OCI-LY1 (cell line): ENCODE measurements at regions not wholly inside any gene's neighbourhood (a gene's known extent, or its start where the extent isn't known, plus 50 kb on each side); places are given as distances from the start of the nearest gene placed in this dataset.

Experiments used
- H2AFZ ChIP-seq: fragments of 200-600 bp; sonication (generic), shearing (Covaris generic); 2 replicates; pipeline ENCODE4 v1.6.0; 2014; ENCODE audit warnings: antibody characterized with exemption, mild to moderate bottlenecking, low read length
- H3F3A ChIP-seq: fragments of 200-600 bp; sonication (generic), shearing (Covaris generic); 2 replicates; pipeline ENCODE4 v1.6.0; 2014; ENCODE audit warnings: mild to moderate bottlenecking, antibody characterized with exemption, low read length, moderate library complexity; ENCODE audit not compliant: insufficient read depth
- H3K27ac ChIP-seq: fragments of 200-600 bp; sonication (generic); 2 replicates; pipeline ENCODE4 v1.5.1; 2014; ENCODE audit warnings: low read length, mixed run types, mild to moderate bottlenecking, low read depth; ENCODE audit not compliant: poor library complexity, severe bottlenecking
- H3K27me3 ChIP-seq: fragments of 200-600 bp; sonication (generic); 2 replicates; pipeline ENCODE4 v1.6.0; 2014; ENCODE audit warnings: antibody characterized with exemption, mild to moderate bottlenecking, low read length, moderate library complexity; ENCODE audit not compliant: insufficient read depth
- H3K36me3 ChIP-seq: fragments of 200-600 bp; sonication (generic); 2 replicates; pipeline ENCODE4 v1.6.1; 2014; ENCODE audit warnings: mild to moderate bottlenecking, antibody characterized with exemption, low read length, moderate library complexity, mixed read lengths; ENCODE audit not compliant: insufficient read depth
- H3K4me1 ChIP-seq: fragments of 200-600 bp; sonication (generic); 2 replicates; pipeline ENCODE4 v1.5.1; 2014; ENCODE audit warnings: mild to moderate bottlenecking, low read length, moderate library complexity; ENCODE audit not compliant: insufficient read depth, severe bottlenecking
- H3K4me2 ChIP-seq: fragments of 200-600 bp; sonication (generic), shearing (Covaris generic); 2 replicates; pipeline ENCODE4 v1.6.1; 2014; ENCODE audit warnings: low read length
- H3K4me3 ChIP-seq: fragments of 200-600 bp; sonication (generic); 2 replicates; pipeline ENCODE4 v1.5.1; 2014; ENCODE audit warnings: low read length, low read depth, mild to moderate bottlenecking, mixed read lengths; ENCODE audit not compliant: poor library complexity, severe bottlenecking
- H3K79me2 ChIP-seq: fragments of 200-600 bp; shearing (Covaris generic); 2 replicates; pipeline ENCODE4 v1.6.1; 2016; ENCODE audit warnings: mixed run types, low read length, mixed read lengths; ENCODE audit not compliant: insufficient read depth
- H3K9ac ChIP-seq: fragments of 200-600 bp; sonication (generic), shearing (Covaris generic); 2 replicates; pipeline ENCODE4 v1.6.1; 2014; ENCODE audit warnings: mild to moderate bottlenecking, low read length, mixed read lengths
- H3K9me2 ChIP-seq: fragments of 200-600 bp; sonication (generic), shearing (Covaris generic); 2 replicates; pipeline ENCODE4 v1.6.1; 2014; ENCODE audit warnings: low read depth, mild to moderate bottlenecking, low read length, mixed read lengths
- H3K9me3 ChIP-seq: fragments of 200-600 bp; shearing (Covaris generic); 2 replicates; pipeline ENCODE4 v1.6.1; 2014; ENCODE audit warnings: low read length, mixed read lengths
- H4K20me1 ChIP-seq: fragments of 200-600 bp; sonication (generic), shearing (Covaris generic); 2 replicates; pipeline ENCODE4 v1.6.0; 2016; ENCODE audit warnings: mild to moderate bottlenecking, low read length; ENCODE audit not compliant: insufficient read depth
- CTCF ChIP-seq: fragments of 200-600 bp; sonication (generic), shearing (Covaris generic); IDR thresholded peaks from 2 replicates; pipeline ENCODE4 v1.5.1; 2017; ENCODE audit warnings: mild to moderate bottlenecking, antibody characterized with exemption, low read length, moderate library complexity, mixed read lengths
- EZH2 ChIP-seq: fragments of 200-600 bp; sonication (generic), shearing (Covaris generic); IDR thresholded peaks from 2 replicates; pipeline ENCODE4 v1.8.0; 2017; ENCODE audit warnings: borderline replicate concordance, mixed run types, mild to moderate bottlenecking, antibody characterized with exemption, low read length, moderate library complexity, mixed read lengths

DNA sequence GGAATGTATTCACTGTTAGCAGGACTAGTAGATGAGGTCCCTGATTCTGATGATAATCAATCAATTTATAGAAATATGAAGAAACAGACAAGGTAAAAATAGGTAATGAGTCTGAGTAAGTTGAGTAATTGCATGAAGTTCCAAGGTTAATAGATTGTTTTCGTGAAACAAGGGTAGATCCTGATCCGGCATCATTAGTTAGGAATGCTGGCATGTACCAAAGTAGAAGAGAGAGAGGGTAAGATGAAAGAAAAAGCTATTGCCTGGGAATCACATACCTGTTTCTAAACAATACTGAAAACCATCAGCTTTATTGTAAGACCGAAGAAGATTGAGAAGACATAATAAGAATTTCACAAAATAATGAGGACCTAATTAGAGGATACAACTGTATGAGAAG lies 118.1 kb upstream of the ARPP21 start:
- Histone ChIP-seq H3K27ac (no peak overlapping the region), H3K4me3 (no peak overlapping the region), H3K9me2 (no peaks in the 10 kb centered on the region), H3K27me3 (no peaks in the 10 kb centered on the region), H3K9me3 (no peaks in the 10 kb centered on the region), H3K9ac (no peak overlapping the region), H4K20me1 (no peaks in the 10 kb centered on the region), H2AFZ (no peak overlapping the region), H3K79me2 (no peaks in the 10 kb centered on the region), H3K4me1 (peaks cover 15% of the 10 kb centered on the region), H3K36me3 (no peaks in the 10 kb centered on the region), H3K4me2 (no peak overlapping the region), H3F3A (no peaks in the 10 kb centered on the region)
- TF ChIP-seq CTCF (no peak), EZH2 (no peak)

DNA sequence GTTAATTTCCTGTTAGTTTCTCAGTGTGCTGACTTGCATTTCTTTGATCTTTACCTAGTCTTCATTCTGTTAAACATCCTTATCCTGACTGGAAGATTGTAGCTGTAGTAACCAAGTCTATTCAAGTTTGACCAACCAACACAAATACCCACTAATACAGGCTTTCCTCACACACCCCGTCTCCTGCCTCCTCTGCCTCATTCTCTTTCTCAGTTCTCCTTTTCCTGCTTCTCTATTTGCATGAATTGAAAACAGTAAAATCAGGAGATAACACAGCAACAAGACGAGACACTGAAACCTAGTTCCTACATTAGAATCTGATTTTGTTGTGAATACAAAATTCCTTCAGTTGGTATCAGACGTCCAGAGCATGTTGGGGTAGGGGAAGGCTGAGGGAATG lies 116.9 kb upstream of the ARPP21 start:
- no peaks in the 10 kb centered on the region for H3K9me2 ChIP-seq
- TF ChIP-seq EZH2 (no peak), CTCF (no peak)
- H3K4me1 ChIP-seq, result peaks cover 15% of the 10 kb centered on the region
- H3K27ac ChIP-seq, result no peak overlapping the region
- H3K27me3 ChIP-seq, result no peaks in the 10 kb centered on the region
- H3K9ac ChIP-seq, result no peak overlapping the region
- no peaks in the 10 kb centered on the region for H3K79me2 ChIP-seq
- H2AFZ ChIP-seq, result peak overlapping the region; percentile 62; the same call in 1 of the 2 replicates
- H3K4me3 ChIP-seq, result no peak overlapping the region
- H3K36me3 ChIP-seq, result no peaks in the 10 kb centered on the region
- H4K20me1 ChIP-seq, result no peaks in the 10 kb centered on the region
- no peaks in the 10 kb centered on the region for H3K9me3 ChIP-seq
- peak overlapping the region; percentile 10; the same call in 1 of the 2 replicates for H3K4me2 ChIP-seq
- H3F3A ChIP-seq, result no peaks in the 10 kb centered on the region

DNA sequence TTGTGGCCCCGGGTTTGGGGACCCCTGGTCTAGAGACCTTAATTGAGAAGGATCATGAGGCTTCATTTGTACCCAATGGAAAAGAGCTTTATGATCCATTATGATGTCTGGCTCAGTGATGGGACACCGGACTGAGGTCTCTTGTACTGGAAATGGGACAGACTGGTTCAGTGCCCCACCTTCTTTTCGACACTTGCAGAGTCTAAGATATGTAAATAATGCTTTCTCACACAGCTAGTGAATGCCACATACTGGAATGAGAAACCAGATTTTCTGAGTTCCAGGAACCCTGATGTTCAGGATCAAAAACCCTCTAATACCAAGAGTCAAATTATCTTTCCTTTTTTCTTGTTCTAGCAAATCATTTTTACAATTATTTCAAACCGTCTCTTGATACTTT lies 116.3 kb upstream of the ARPP21 start:
- Histone ChIP-seq H3K4me2 (no peak overlapping the region), H3K9me3 (no peaks in the 10 kb centered on the region), H3K4me3 (no peak overlapping the region), H3K27ac (peak overlapping the region; percentile 11), H3K27me3 (no peaks in the 10 kb centered on the region), H3K9me2 (no peaks in the 10 kb centered on the region), H3K9ac (no peak overlapping the region), H3F3A (no peaks in the 10 kb centered on the region), H2AFZ (peak overlapping the region; percentile 52; the same call in 1 of the 2 replicates), H3K79me2 (no peaks in the 10 kb centered on the region), H4K20me1 (no peaks in the 10 kb centered on the region), H3K4me1 (peaks cover 15% of the 10 kb centered on the region), H3K36me3 (no peaks in the 10 kb centered on the region)
- no peak for TF ChIP-seq EZH2
- TF ChIP-seq CTCF, result no peak
